GM23248 (cell line): ENCODE measurements at regions not wholly inside any gene's neighbourhood (a gene's known extent, or its start where the extent isn't known, plus 50 kb on each side); places are given as distances from the start of the nearest gene placed in this dataset.

Experiments used
- DNase-seq: peaks from one replicate; pipeline ENCODE4 v3.0.0-alpha.2; 2015
- H2AFZ ChIP-seq: fragments of 200-600 bp; sonication (generic); 2 replicates; pipeline ENCODE4 v1.6.1; 2016; ENCODE audit warnings: antibody characterized with exemption
- H3F3A ChIP-seq: fragments of 200-600 bp; sonication (generic); 2 replicates; pipeline ENCODE4 v1.6.1; 2016; ENCODE audit warnings: mild to moderate bottlenecking, antibody characterized with exemption, mixed run types; ENCODE audit not compliant: insufficient read depth
- H3K27ac ChIP-seq: fragments of 200-600 bp; sonication (generic); 2 replicates; pipeline ENCODE4 v1.5.1; 2016; ENCODE audit warnings: mild to moderate bottlenecking
- H3K27me3 ChIP-seq: fragments of 200-600 bp; sonication (generic); replicated peaks from 2 replicates; pipeline ENCODE4 v1.6.1; 2016; ENCODE audit warnings: mild to moderate bottlenecking; ENCODE audit not compliant: insufficient read depth
- H3K36me3 ChIP-seq: fragments of 200-600 bp; sonication (generic); 2 replicates; pipeline ENCODE4 v1.6.1; 2016; ENCODE audit warnings: low read depth, mild to moderate bottlenecking
- H3K4me1 ChIP-seq: fragments of 200-600 bp; sonication (generic); 2 replicates; pipeline ENCODE4 v1.6.1; 2016; ENCODE audit warnings: mild to moderate bottlenecking; ENCODE audit not compliant: insufficient read depth
- H3K4me2 ChIP-seq: fragments of 200-600 bp; sonication (generic); one replicate; pipeline ENCODE4 v1.6.1; 2016; ENCODE audit warnings: mild to moderate bottlenecking; ENCODE audit not compliant: unreplicated experiment
- H3K4me3 ChIP-seq: fragments of 200-600 bp; sonication (generic); 2 replicates; pipeline ENCODE4 v1.5.1; 2016; ENCODE audit warnings: mild to moderate bottlenecking
- H3K79me2 ChIP-seq: fragments of 200-600 bp; sonication (generic); 2 replicates; pipeline ENCODE4 v1.6.1; 2016; ENCODE audit warnings: mild to moderate bottlenecking; ENCODE audit not compliant: insufficient read depth
- H3K9ac ChIP-seq: fragments of 200-600 bp; sonication (generic); 2 replicates; pipeline ENCODE4 v1.6.1; 2016; ENCODE audit warnings: mild to moderate bottlenecking
- H3K9me2 ChIP-seq: fragments of 200-600 bp; sonication (generic); 2 replicates; pipeline ENCODE4 v1.6.1; 2016; ENCODE audit warnings: mixed run types, mild to moderate bottlenecking, moderate library complexity; ENCODE audit not compliant: insufficient read depth
- H3K9me3 ChIP-seq: fragments of 200-600 bp; sonication (generic); one replicate; pipeline ENCODE4 v1.6.1; 2017; ENCODE audit warnings: low read depth
- H4K20me1 ChIP-seq: fragments of 200-600 bp; sonication (generic); 2 replicates; pipeline ENCODE4 v1.6.0; 2016; ENCODE audit not compliant: insufficient read depth
- EZH2 ChIP-seq: fragments of 200-600 bp; sonication (generic); IDR thresholded peaks from 2 replicates; pipeline ENCODE4 v1.6.1; 2018; ENCODE audit warnings: antibody characterized with exemption, mild to moderate bottlenecking; ENCODE audit not compliant: insufficient read depth, poor library complexity, severe bottlenecking
- EZH2phosphoT487 ChIP-seq: fragments of 200-600 bp; sonication (generic); IDR thresholded peaks from 2 replicates; pipeline ENCODE4 v1.6.1; 2018; ENCODE audit warnings: antibody characterized with exemption, moderate library complexity, mild to moderate bottlenecking, low read depth; ENCODE audit not compliant: insufficient read depth
- WGBS, 2 experiments: methylation state at CpG; one replicate each; pipeline ENCODE4 v1.1.6; 2015 to 2017; ENCODE audit warnings: low lambda C conversion rate in 2 of 2, low coverage in 1 of 2; ENCODE audit errors: missing lambda C conversion rate in 2 of 2; 5-methylcytosine and 5-hydroxymethylcytosine counted together
- in situ Hi-C: fragments of 300-500 bp; cut with MboI; formaldehyde crosslinking; loops from 2 replicates; pipeline ENCODE4 v1.15.0; 2020

- TF ChIP-seq EZH2phosphoT487 (no peak), EZH2 (no peak)
- no peaks in the 10 kb centered on the region for H3K9me3 ChIP-seq
- peaks cover 8% of the 10 kb centered on the region for H3K27me3 ChIP-seq
- H3K4me2 ChIP-seq = no peak overlapping the region
- H3K36me3 ChIP-seq = no peaks in the 10 kb centered on the region
- WGBS, 2 experiments = 25 to 38% methylated on average over 1 of the region's 1 CpG
- H3K4me3 ChIP-seq = no peak overlapping the region
- DNase-seq = peak; percentile 41
- no peaks in the 10 kb centered on the region for H3K79me2 ChIP-seq
- H3K4me1 ChIP-seq = no peaks in the 10 kb centered on the region
- no peaks in the 10 kb centered on the region for H3K9me2 ChIP-seq
- H3K9ac ChIP-seq = no peak overlapping the region
- no peak overlapping the region for H2AFZ ChIP-seq
- in situ Hi-C loops = no loop called here
- H4K20me1 ChIP-seq = no peaks in the 10 kb centered on the region
- no peak overlapping the region for H3K27ac ChIP-seq
- H3F3A ChIP-seq = no peaks in the 10 kb centered on the region
Observed at GRCh38 chr11:15770798-15771414, 585.4 kb downstream of the SOX6 start.

- H3K79me2 ChIP-seq = no peaks in the 10 kb centered on the region
- no peaks in the 10 kb centered on the region for H3K9me3 ChIP-seq
- DNase-seq = no peak
- H3K9me2 ChIP-seq = no peaks in the 10 kb centered on the region
- in situ Hi-C loops = no loop called here
- H3F3A ChIP-seq = no peaks in the 10 kb centered on the region
- H3K27ac ChIP-seq = no peak overlapping the region
- no peaks in the 10 kb centered on the region for H3K4me1 ChIP-seq
- H3K4me2 ChIP-seq = no peak overlapping the region
- no peaks in the 10 kb centered on the region for H4K20me1 ChIP-seq
- H3K27me3 ChIP-seq = peaks cover 8% of the 10 kb centered on the region
- TF ChIP-seq EZH2 = no peak
- TF ChIP-seq EZH2phosphoT487 = no peak
- H3K36me3 ChIP-seq = no peaks in the 10 kb centered on the region
- H3K4me3 ChIP-seq = no peak overlapping the region
- no peak overlapping the region for H2AFZ ChIP-seq
- 13 to 22% methylated on average over 3 of the region's 3 CpGs for WGBS, 2 experiments
- H3K9ac ChIP-seq = no peak overlapping the region
Observed at GRCh38 chr11:15772547-15772946, 583.8 kb downstream of the SOX6 start.

GRCh38 chr11:15772981-15773380, 583.4 kb downstream of the SOX6 start:
- Histone ChIP-seq H3K4me2 (no peak overlapping the region), H3K9me2 (no peaks in the 10 kb centered on the region), H4K20me1 (no peaks in the 10 kb centered on the region), H3K36me3 (no peaks in the 10 kb centered on the region), H3K4me1 (no peaks in the 10 kb centered on the region), H2AFZ (no peak overlapping the region), H3K27ac (no peak overlapping the region), H3K4me3 (no peak overlapping the region), H3F3A (no peaks in the 10 kb centered on the region), H3K9me3 (no peaks in the 10 kb centered on the region), H3K9ac (no peak overlapping the region), H3K27me3 (peaks cover 8% of the 10 kb centered on the region), H3K79me2 (no peaks in the 10 kb centered on the region)
- no peak for DNase-seq
- in situ Hi-C loops = no loop called here
- TF ChIP-seq EZH2 (no peak), EZH2phosphoT487 (no peak)

- no peaks in the 10 kb centered on the region for H3F3A ChIP-seq
- in situ Hi-C loops = no loop called here
- no peak overlapping the region for H3K4me2 ChIP-seq
- H3K9me2 ChIP-seq = no peaks in the 10 kb centered on the region
- WGBS, 2 experiments = 47 to 52% methylated on average over 13 of the region's 13 CpGs
- H3K4me3 ChIP-seq = no peak overlapping the region
- H3K27me3 ChIP-seq = peaks cover 8% of the 10 kb centered on the region
- H3K9me3 ChIP-seq = no peaks in the 10 kb centered on the region
- no peaks in the 10 kb centered on the region for H3K36me3 ChIP-seq
- TF ChIP-seq EZH2phosphoT487 = no peak
- no peak for TF ChIP-seq EZH2
- DNase-seq = no peak
- H2AFZ ChIP-seq = no peak overlapping the region
- no peaks in the 10 kb centered on the region for H3K4me1 ChIP-seq
- no peaks in the 10 kb centered on the region for H4K20me1 ChIP-seq
- H3K27ac ChIP-seq = no peak overlapping the region
- no peak overlapping the region for H3K9ac ChIP-seq
- H3K79me2 ChIP-seq = no peaks in the 10 kb centered on the region
Observed at GRCh38 chr11:15773476-15774387, 582.6 kb downstream of the SOX6 start.
